HG03196 (cell line): ENCODE measurements at regions not wholly inside any gene's neighbourhood (a gene's known extent, or its start where the extent isn't known, plus 50 kb on each side); places are given as distances from the start of the nearest gene placed in this dataset.

Source experiments
- ATAC-seq: cut with Tn5 transposase; IDR thresholded peaks from one replicate; pipeline ENCODE4 v1.9.1; 2021; ENCODE audit not compliant: unreplicated experiment

DNA sequence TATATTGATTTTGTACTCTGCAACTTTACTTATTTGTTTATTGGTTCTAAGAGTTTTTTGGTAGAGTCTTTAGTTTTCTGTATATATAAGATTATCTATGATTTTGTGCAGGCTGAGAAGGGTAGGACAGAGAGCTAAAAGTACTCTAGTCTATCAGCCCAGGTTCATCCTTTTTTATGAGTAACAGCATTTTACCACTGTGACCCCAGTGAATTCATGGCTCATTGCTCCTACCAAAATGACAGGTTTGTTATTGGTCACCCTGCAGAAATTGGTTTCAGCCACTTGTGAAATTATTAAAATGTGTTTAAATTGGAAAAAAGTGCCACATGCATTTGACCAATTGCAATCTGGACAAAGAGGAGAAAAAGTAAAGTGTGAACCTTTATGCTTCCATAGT lies 421.4 kb upstream of the DAB2 start:
- no peak for ATAC-seq

DNA sequence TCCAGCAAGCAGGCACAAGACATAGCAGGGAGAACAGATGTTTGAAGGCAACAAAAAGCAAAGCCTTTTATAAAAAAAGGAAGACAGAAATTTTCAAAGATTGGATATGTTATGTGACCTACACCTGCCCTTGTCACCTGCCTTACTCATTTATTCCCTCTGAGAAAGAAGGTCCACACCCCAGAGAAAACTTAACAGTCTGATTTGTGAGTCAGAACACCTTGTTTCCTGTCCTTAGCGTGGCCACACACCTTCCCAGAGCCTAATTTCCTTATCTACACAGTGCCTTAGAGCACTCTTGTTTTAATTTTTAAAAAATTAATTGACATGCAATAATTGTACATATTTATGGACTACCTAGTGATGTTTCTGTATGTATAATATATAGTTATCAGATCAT lies 419.0 kb upstream of the DAB2 start:
- no peak for ATAC-seq

DNA sequence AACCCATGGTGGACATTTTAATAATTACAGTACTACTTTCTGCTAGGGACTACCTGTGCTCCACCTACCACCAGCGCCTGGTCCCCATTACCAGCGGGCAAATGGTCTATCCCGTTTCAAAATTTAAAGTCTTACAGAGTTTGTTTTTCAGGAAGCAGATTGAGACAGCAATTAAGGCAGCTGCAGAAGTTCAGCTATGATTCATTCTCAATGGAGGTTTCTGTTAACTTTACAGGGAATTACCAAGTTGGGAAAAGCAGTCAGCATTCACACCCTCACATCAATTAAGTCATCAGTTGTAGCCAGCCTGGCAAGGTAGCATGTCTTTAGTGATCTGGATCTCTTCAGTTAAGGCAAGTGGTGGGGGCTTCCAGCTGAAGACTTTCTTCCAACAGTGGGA lies 410.6 kb upstream of the DAB2 start:
- ATAC-seq: no peak

DNA sequence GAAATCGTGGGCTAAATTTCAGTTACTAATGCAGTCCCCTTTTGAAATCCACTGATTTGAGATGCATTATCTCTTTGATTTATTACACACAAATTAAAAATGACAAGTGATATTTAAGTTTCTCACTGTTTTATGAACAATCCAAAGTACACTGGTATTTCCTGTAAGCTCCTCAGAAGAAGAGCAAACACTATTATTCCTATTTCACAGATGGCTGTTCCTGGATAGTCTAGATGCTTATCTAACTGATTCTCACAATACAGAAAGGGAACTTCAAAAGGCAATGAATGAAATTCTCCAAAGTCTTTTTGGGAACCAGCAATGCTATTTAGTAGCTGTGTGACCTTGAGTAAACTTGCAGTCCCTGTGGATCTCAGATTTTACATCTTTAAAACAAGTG lies 404.7 kb upstream of the DAB2 start:
- no peak for ATAC-seq

DNA sequence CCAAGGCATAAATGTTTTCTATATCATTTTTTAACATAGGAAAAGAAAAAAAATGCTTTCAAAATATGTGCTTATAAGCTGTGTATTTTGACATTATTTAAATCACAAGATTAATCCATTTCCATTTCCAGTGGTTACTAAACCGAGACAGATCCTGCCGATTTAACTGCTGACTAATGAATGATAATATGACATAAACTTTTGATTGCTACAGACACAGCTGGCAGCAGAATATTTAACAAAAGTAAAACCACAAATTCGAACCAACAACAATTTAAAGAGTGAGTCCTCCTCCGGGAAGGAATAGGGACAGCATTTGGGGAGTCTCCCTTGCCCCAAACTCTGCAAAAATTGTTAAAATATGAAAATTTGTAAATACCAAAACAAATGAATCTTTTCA lies 401.3 kb upstream of the DAB2 start:
- ATAC-seq: no peak

DNA sequence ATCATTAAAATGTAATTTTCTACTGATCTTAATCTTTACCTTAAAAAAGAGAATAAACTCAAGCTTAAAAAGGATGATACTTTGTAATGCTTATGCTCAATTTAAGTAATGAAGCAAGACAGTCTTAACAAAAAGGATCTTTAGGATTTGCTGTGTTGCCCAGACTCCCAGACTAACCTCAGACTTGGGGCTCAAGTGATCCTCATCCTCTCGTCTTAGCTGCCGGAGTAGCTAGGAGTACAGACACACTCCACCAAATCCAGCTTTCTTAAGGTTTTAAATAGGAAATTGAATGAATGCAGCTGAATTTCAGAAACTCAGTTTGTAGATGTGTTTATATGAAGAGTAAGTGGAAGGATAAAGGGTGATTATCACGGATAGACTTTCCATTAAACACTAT lies 400.5 kb upstream of the DAB2 start:
- no peak for ATAC-seq

DNA sequence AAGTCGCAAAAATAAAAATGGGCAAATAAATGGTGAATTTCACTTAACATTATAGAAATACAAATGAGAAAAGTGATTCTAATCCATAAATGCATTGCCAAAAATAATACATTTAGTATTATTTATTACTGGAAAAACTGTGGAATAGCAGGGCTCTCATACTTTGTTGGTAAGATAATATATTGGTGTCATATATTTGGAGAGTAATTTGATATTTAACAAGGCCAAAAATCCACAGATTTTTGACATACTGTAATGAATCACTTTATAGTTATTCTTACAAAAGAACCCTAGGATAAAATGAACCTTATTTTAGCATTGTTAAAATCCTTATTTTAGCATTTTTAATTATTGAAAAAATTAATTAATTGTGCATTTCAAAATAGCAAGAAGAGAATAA lies 397.2 kb upstream of the DAB2 start:
- no peak for ATAC-seq

DNA sequence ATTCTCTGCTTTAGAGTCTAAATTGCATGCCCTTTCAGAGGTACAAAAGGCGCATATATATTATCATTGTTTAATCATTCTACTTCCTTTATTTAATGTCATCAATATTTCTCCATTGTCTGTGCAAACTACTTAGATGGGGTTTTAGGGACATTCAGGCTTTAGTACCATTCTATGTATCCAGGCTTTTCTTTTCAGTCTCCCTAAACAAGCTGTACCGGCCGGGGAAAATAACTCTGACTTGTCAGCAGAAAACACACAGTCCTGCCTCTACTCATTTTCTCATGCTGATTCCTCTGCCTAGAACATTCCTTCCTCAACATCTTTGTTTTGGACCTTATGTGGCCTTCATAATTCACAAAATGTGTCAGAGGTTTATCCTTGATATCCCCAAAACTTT lies 392.1 kb upstream of the DAB2 start:
- ATAC-seq: no peak

DNA sequence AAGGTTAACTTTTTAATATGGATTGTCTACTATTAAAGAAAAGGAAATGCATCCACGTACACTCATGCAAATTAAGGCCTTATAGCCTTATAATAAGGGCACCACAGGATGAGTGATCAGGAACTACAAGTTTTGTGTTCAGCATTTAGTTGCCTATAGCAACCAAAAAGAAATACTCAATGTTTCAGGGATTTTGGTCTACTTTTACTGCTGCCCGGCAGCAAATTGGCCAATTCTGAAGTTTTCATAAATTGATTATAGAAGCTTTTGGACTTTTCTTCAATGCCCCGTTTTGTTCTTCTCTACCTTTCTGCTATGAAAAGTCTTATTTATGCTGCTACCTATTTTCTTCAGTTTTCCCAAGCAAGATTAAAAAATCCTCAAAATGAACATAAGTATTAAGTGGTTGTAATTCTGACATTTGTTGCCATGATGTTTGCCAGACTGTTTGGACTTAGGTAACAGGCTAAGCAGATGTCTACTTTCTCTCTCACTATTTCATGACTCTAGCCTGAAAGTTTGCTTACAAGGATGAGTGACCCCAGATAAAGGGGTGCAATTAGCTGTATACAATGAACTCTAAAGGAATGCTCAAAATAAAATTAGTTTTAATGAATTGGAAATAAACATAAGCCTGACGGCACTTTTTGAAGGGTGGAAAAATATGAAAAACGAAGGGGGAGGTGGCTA lies 391.5 kb upstream of the DAB2 start:
- ATAC-seq: no peak

DNA sequence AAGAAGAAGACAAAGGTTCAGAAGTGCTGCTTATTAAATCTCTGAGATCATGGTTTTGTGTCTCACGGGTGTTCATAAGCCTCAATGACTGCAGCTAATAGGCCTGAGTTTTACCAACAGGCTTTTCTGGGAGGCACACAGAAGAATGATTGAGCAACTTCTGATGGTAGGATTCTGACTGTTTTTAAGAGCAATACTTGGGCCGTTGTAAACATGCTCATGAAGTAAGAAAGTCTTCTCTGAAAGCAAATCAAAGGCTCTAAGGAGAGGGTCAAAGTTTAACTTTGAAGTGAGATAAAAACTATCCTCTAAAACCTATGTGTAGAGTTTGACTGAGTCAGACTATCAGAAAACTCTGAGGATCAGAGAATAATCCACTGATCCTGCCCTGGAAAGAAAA lies 390.9 kb upstream of the DAB2 start:
- ATAC-seq: no peak

DNA sequence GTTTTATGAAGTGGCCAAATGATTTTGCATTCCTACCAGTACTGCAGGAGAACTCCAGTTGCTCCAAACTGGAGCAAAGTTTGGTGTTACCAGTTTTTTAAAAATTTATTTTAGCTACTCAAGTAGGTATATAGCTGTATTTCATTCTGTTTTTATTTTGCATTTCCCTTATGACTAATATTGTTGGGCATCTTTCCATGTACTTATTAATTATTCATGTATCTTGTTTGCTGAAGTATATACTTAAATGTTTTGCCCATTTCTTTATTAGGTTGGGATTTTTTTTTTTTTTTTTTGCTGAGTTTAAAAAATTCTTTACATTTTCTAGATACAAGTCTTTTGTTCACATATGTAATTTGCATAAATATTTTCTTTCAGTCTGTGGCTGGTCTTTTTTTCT lies 386.6 kb upstream of the DAB2 start:
- no peak for ATAC-seq

DNA sequence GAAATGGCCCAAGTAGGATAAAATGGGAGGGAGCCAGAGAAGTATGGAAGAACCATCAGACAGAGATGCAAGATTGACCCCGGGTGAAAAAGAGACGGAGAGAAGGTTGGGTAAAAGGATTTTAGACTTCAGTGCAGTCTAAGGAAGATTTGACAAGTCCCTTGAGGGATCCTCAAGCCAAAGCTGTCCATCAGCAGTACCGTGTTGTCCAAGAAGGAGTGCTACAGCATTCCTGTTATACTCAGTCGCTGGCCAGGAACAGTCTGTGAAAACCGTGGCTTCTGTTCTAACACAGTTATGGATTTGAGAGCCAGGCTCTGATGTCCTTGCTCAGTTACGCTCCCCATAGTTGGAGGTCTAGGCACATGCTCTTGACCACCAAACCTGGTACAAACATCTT lies 383.9 kb upstream of the DAB2 start:
- ATAC-seq: no peak

DNA sequence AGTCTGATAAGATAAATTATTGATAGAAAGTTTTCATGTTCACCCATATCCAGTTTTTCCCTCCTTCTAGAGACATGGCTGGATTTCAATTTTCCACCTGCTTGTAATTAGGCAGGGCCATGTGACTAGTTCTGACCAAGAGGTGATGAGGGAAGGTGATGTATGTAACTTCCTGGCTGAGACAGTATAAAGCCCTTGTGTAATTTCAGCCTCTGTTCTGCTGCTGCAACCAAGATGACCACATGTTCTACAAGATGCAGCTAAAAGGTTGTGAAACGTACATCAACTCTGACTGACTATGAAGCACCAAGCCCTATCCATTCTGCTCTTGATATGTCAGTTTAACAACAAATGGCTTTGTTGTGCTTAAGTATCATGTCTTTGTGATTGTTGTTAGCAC lies 376.5 kb upstream of the DAB2 start:
- no peak for ATAC-seq

DNA sequence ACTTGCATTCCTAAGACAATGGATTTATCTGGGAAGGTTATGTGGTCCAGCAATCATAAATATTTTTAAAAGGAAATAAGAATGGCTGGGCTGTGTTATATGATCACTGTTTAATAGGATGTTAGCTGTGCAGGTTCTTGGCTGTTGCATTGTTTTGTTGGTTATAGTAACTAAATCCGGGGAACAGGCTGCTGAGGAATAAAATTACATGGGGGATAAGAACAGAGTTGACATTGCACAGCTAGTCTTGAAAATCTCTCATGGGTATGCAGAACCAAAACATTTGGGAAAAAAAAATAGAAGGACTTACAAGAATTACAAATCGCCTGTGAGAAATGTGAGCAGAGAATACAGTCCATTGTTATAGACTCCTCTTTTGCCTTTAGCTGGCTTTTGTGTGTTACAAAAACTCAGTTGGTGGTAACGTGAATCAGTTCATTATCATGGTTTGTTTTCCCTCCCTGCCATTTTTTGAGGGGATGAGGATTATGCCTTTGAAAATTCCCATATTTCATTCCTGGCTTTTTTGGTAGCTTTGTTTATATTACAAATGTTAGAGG lies 375.3 kb upstream of the DAB2 start:
- ATAC-seq: no peak

DNA sequence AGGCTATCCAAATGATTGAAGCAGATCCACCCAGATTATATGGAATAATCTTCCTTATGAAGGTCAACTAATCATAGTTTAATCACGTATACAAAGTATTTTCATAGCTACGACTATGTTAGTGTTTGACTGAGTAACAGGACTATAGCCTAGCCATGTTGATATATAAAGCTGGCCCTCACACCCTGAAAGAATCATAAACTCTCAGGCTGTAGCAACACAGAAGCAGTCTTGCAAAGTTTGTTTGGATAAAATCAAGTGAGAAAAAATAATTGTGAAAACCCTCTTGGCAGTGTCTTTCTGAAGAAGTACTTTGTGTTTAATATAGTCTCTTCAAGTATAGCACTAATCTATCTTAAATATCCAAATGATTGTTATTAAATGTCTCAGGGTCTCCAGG lies 374.5 kb upstream of the DAB2 start:
- ATAC-seq: no peak

DNA sequence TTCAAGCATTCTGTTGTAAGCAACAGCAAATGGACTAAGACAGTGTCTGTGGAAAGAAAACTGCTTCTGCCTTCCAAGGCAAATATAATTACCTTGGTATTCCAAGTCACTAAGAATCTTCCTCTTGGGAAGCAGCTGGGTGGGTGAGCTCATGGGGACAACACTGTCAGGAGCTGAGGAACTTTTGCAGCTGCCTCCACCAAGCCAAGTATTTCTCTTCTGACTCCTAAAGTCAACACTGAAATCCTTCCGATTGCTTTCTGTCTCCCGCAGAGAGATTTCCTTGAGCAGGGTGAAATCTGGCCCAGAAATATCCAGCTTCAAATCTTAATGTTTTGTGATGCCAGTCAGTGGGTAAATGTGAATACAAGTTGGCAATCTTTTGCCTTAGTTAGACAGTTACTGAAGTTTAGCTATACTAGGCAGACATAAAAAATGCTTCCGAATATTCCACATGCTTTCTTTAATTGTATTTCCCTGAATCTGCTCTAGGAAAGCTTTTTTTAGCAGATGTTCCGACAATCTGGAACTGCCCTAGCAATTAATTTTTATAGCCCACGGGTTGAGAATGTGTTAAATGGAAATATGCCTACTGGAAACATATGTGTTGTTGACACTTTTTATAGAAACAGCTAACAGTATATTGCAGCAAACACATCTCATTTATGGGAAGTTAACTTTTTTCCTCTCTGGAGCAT lies 369.9 kb upstream of the DAB2 start:
- no peak for ATAC-seq

DNA sequence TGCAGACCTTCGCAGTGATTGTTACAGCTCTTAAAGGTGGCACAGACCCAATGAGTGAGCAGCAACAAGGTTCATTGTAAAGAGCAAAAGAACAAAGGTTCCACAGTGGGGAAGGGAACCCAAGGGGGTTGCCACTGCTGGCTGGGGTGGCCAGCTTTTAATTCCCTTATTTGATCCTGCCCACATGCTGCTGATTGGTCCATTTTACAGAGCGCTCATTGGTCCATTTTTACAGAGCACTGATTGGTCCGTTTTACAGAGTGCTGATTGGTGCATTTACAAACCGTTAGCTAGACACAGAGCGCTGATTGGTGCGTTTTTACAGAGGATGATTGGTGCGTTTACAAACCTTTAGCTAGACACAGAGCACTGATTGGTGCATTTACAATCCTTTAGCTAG lies 360.6 kb upstream of the DAB2 start:
- ATAC-seq: no peak

DNA sequence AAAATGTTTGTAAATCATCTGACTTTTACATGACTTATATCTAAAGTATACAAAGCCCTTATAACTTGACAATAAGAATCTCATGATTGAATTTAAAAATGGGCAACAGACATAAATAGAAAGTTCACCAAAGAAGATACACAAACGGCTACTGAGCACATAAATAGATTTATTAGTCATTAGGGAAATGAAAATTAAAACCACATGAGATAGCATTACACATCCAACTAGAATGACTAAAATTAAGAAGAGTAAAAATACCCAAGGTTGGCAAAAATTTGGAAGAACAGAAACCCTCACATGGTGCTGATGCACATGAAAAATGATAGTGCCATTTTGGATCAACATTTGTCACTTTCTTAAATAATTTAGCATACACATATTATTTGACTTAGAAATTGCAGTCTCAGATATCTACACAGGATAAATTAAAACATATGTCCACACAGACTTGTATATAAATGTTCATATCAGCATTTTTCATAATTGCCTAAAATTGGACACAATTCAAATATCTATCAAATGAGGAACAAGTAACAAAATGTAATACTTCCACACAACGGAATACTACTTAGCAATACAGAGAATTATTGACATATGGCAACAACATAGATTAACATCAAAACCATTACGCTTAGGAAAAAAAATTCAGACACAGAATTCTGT lies 359.1 kb upstream of the DAB2 start:
- ATAC-seq: no peak

DNA sequence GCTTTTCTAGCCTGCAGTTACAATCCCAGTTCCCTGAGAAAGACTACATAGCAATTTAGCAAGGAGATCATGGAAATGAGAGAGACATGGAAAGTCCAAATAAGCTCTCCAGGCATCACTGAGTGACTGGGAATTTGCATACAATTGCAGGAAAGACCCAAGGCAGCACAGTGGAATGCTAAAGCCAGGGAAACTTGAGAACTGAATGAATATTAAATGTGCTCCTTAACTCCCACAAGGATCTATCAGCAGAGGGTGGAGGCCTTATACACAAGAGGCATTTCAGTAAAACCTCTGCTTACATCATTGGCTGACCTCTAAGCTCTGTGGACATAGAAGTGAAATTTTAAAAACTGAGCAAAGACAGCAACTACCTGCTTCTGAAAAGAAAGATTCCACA lies 355.6 kb upstream of the DAB2 start:
- no peak for ATAC-seq

DNA sequence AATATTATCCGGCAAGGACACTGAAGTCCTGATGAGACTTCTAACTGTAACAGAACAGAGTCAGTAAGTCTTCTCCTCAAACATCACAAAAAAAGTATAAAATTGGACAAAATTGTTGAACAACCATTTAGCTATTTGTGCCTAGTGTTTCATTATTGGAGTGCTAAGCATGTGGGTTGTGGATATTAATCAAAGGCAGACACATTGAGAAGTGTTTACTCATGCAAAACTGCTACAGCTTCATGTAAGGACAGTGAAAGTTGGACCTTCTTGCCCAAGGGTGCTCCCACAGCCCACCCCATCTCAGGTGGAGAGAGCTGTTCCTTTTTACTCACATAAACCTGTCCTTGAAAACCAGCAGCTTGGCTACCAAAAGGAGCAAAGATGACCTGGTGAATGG lies 355.1 kb upstream of the DAB2 start:
- ATAC-seq: no peak

DNA sequence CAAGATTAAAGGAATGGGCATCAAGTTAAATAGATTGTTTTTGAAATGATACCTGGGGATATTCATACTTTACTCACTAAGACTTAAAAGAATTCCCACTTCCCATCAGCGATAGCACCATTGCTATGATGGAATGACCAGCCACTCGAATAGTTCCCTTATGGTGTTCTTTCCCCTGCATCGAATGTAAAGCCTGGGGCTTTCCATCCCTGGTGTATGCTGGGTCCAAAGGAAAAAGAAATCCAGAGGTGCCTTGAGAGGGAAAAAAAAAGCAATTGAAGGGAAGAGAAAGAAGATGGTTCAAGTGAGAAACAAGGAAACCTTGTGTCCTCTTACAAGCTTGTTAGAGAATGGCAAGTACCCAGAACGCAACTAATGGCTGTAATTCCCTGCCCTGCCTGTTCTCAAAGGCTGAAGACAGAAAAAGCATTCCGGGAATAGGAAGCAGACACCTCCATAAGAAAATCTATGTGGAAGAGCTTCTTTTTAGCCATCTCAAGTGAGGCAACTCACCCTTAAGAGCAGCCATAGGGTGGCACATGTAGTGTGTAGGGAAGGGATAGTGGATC lies 351.1 kb upstream of the DAB2 start:
- ATAC-seq: no peak
